NCI-H2029 (cell line): ENCODE measurements at regions not wholly inside any gene's neighbourhood (a gene's known extent, or its start where the extent isn't known, plus 50 kb on each side); places are given as distances from the start of the nearest gene placed in this dataset.

Experiments used
- DNase-seq: peaks from one replicate; lab custom pipeline; 2025; lab: John Stamatoyannopoulos, UW

- no peak for DNase-seq
Measured at GRCh38 chr6:159099961-159100360, 55.2 kb upstream of the TAGAP start.

DNA sequence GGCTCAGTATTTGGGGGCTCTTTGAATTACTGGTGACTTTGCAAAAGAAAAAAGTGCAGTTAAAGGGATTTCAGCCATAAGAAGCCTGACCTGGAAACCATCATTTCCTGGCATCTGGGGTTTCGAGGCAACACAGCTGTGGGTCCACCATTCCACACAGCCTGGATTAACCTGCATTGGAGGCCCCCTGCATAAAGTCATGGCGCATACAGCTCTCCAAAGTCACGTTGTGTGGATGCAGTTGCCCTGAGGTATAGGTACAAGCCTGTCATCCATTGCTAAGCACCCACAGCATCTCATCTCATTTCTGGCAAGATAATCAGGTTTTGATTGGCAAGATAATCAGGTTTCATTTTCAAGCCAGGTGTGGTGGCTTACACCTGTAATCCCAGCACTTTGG is 54.5 kb upstream of the TAGAP start:
- no peak for DNase-seq

- DNase-seq = no peak
Measured at GRCh38 chr6:159098636-159099106, 53.9 kb upstream of the TAGAP start.

DNA sequence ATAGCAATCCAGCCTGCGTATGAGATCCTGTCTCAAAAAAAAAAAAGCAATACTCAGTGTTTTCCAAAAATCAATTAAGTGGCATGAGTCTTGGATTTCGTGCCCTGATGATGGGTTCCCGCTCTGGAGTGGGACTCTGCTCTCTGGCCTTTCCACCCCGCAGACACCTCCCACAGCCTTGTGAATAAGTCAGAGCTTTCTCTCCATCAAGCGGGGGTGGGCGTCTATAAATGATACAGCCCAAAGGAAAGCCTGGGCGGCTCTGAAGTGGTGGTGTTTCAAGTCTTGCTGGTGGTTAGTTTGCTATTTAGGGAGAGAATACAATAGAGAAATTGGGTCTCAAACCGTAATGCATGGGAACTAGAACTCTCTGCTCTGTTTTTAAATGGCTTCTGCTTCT is 52.5 kb upstream of the TAGAP start:
- DNase-seq = no peak

GRCh38 chr6:159095616-159096015 is 50.8 kb upstream of the TAGAP start:
- no peak for DNase-seq

DNA sequence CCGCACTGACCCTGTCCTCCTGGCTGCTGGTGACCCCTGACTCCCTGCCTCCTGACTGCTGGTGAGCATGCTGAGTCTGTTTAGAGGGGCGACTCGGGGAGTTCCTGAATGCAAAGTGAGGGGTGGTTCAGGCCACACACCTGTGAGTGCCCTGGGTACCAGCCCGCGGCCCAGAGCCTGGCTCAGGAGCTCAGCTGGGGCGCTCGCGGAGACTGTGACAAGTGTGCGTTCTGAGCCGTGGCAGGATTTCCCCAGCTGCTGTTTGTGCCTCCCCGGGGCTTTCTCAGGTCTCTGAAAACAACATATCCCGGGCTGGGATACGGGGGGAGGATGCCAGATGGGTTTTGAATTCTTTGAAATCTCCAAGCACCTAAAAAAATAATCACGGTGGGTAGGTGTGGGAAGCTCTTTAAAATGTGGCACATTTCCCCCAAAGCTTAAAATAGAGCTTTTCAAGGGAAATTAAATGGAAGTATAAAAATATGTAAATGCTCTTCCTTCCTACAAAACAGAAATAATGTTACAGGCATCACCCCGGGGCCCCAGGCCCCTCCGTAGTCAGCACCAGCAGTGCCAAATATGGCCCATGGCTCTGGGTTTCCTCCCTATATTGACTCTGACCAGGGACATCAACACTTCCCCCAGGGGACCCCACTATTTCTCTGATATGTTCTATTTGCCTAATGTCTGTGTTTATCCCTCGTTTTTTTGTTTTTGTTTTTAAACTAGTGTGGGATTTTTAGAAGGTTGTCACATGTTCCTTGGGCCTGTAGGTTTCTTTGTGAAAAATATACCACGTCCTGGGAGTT is 49.9 kb upstream of the TAGAP start:
- DNase-seq = no peak
